SK-MEL-5 (cell line): ENCODE measurements at regions not wholly inside any gene's neighbourhood (a gene's known extent, or its start where the extent isn't known, plus 50 kb on each side); places are given as distances from the start of the nearest gene placed in this dataset.

Experiments
- DNase-seq: peaks from one replicate; pipeline ENCODE4 v3.0.0-alpha.2; 2016; ENCODE audit warnings: low read depth, low spot score
- in situ Hi-C: cut with HindIII; loops from 2 replicates; pipeline ENCODE4 v1.10.0; 2016; ENCODE audit warnings: low sequenced_read_pairs, high pct_unique_total_duplicates, low pct_unique_long_range_greater_than_20kb

- in situ Hi-C loops: no loop called here
- DNase-seq: peak; percentile 63
Observed at GRCh38 chrX:80285131-80285773, 135.0 kb upstream of the TENT5D start.

GRCh38 chrX:80290834-80291233 is 129.4 kb upstream of the TENT5D start:
- in situ Hi-C loops: no loop called here
- DNase-seq: no peak

- in situ Hi-C loops: no loop called here
- no peak for DNase-seq
Observed at GRCh38 chrX:80293354-80293753, 126.9 kb upstream of the TENT5D start.

- in situ Hi-C loops: no loop called here
- no peak for DNase-seq
Observed at GRCh38 chrX:80306007-80306406, 114.2 kb upstream of the TENT5D start.

GRCh38 chrX:80312448-80312847 is 107.8 kb upstream of the TENT5D start:
- no peak for DNase-seq
- in situ Hi-C loops: no loop called here

GRCh38 chrX:80316526-80316925 is 103.7 kb upstream of the TENT5D start:
- no peak for DNase-seq
- in situ Hi-C loops: no loop called here

- DNase-seq: no peak
- in situ Hi-C loops: no loop called here
Observed at GRCh38 chrX:80317646-80318045, 102.6 kb upstream of the TENT5D start.

- in situ Hi-C loops: no loop called here
Observed at GRCh38 chrX:80331285-80331684, 89.0 kb upstream of the TENT5D start.

GRCh38 chrX:80334583-80334982 is 85.7 kb upstream of the TENT5D start:
- in situ Hi-C loops: no loop called here
- no peak for DNase-seq

More at GRCh38 chrX:80331285-80331684, 89.0 kb upstream of the TENT5D start:
- DNase-seq: no peak

- in situ Hi-C loops: no loop called here
- peak; percentile 75 for DNase-seq
Observed at GRCh38 chrX:80335062-80335830, 85.0 kb upstream of the TENT5D start.

GRCh38 chrX:80354966-80355465 is 65.2 kb upstream of the TENT5D start:
- no peak for DNase-seq

More at GRCh38 chrX:80354966-80355465, 65.2 kb upstream of the TENT5D start:
- in situ Hi-C loops: no loop called here
